Central memory CD8-positive, alpha-beta T cell (primary cell): ENCODE measurements at regions not wholly inside any gene's neighbourhood (a gene's known extent, or its start where the extent isn't known, plus 50 kb on each side); places are given as distances from the start of the nearest gene placed in this dataset.
"Not testable (repeated sequence)": the region's sequence is repeated elsewhere in the genome, so short reads cannot be mapped to it uniquely, and the experiment has no call there.

Experiments used
- ATAC-seq: fragments of 150-1000 bp; cut with Tn5 transposase; replicated peaks from 2 replicates; pipeline ENCODE4 v1.10.0; 2022; ENCODE audit warnings: mild to moderate bottlenecking, moderate FRiP score, moderate number of reproducible peaks; ENCODE audit not compliant: poor library complexity, severe bottlenecking; ENCODE audit errors: extremely low read depth
- DNase-seq, 2 donors: peaks; one replicate each; pipeline ENCODE4 v3.0.0; 2021; ENCODE audit warnings: low spot score in 2 of 2
- H3K27ac Mint-ChIP-seq: one replicate; pipeline ENCODE4 v1.8.0; 2022; ENCODE audit warnings: low read depth, mild to moderate bottlenecking, moderate library complexity, mixed read lengths
- H3K27me3 Mint-ChIP-seq: one replicate; pipeline ENCODE4 v1.8.0; 2022; ENCODE audit warnings: mixed read lengths
- H3K36me3 Mint-ChIP-seq: one replicate; pipeline ENCODE4 v1.8.0; 2022; ENCODE audit warnings: mild to moderate bottlenecking, moderate library complexity, mixed read lengths; ENCODE audit not compliant: insufficient read depth
- H3K4me1 Mint-ChIP-seq: one replicate; pipeline ENCODE4 v1.8.0; 2022; ENCODE audit warnings: mixed read lengths
- H3K4me3 Mint-ChIP-seq: one replicate; pipeline ENCODE4 v1.8.0; 2022; ENCODE audit warnings: mild to moderate bottlenecking, moderate library complexity, mixed read lengths
- H3K9me3 Mint-ChIP-seq: one replicate; pipeline ENCODE4 v1.8.0; 2022; ENCODE audit warnings: mixed read lengths

DNA sequence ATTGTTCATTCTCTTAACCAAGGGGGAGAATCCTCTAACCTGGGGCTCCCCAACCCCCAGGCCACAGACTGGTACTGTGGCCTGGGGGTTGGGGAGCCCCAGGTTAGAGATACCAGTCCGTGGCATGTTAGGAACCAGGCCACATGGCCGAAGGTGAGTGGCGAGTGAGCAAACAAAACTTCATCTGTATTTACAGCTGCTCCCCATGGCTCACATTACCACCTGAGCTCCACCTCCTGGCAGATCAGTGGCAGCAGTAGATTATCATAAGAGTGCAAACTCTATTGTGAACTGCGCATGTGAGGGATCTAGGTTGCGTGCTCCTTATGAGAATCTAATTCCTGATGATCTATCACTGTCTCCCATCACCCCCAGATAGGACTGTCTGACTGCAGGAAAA, 957.2 kb upstream of the PRKX start:
- no peak for ATAC-seq
- no peak overlapping the region for H3K27ac Mint-ChIP-seq
- H3K4me1 Mint-ChIP-seq: no peaks in the 10 kb centered on the region
- H3K27me3 Mint-ChIP-seq: no peaks in the 10 kb centered on the region
- DNase-seq: no peak
- H3K36me3 Mint-ChIP-seq: no peaks in the 10 kb centered on the region
- peaks cover 5% of the 10 kb centered on the region for H3K9me3 Mint-ChIP-seq
- H3K4me3 Mint-ChIP-seq: no peak overlapping the region

DNA sequence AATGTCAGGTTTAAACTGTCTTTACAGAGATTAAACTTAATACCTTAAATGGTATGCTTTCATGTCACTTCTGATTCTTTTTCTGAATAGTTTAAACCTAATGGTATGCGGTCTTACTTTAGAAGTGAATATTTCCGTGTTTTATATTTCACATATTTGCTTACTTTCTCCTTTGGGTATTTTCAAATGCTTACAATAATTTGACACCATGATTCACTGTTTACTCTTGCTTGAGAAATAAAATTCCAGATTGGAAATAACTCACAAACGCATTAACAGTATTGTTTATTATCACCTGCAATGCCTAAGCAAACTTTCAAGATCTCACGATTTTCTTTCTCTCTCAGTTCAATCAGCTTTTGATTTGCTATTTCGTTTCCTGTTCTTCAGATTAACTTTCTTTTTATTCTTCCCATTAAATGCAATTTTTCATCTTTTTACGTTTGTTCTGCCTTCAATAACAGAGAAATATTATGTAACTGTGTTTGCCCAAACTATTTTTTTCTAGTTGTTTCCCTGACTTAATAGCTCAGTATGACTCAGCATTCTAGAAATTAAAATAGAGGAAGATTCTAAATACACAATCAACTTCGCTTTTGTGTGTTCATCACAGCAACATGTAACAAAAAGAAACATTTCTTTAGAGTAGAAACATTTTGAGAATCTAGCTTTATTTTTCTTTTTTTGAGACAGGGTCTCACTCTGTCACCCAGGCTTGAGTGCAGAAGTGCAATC, 955.5 kb upstream of the PRKX start:
- Mint-ChIP-seq H3K27me3 (no peaks in the 10 kb centered on the region), H3K4me1 (no peaks in the 10 kb centered on the region), H3K4me3 (no peak overlapping the region), H3K9me3 (peaks cover 5% of the 10 kb centered on the region), H3K27ac (no peak overlapping the region), H3K36me3 (no peaks in the 10 kb centered on the region)
- ATAC-seq (no peak), DNase-seq (no peak)

DNA sequence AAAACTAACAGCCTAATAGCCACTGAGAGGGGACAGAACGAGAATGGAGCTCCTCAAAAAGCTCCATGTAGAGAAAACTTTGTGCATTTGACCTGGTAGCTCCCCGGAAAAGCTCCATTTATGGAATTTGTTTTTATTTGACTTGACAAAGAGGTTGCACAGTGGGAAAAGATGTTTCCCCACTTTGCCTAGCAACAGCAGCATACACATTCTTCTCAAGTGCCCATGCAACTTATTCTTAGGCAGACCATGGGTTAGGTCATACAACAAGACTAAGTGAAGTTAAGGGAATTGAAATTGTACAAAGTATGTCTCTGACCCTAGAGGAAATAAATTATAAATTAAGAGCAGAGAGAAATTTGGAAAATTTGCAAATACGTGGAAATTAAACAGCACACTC, 949.6 kb upstream of the PRKX start:
- no peak for ATAC-seq
- Mint-ChIP-seq H3K9me3 (no peaks in the 10 kb centered on the region), H3K36me3 (no peaks in the 10 kb centered on the region), H3K27me3 (no peaks in the 10 kb centered on the region), H3K27ac (no peak overlapping the region), H3K4me3 (no peak overlapping the region), H3K4me1 (no peaks in the 10 kb centered on the region)
- no peak for DNase-seq

DNA sequence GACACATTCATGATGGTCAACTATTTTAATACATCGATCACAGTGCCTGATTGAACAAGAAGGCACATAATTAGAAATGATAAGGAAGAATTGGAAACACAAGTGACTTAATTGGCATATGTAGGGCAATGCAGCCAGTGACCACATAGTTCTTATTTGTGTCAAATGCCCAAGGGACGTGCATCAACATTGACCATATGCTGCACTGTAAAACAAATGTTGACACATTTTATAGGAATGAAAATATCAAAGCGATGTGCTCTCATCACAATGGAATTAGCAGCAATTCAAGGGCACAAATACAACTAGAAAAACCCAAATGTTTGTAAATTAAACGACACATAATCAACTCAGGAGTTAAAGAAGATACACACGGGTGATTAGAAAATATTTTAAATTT, 948.3 kb upstream of the PRKX start:
- no peak for ATAC-seq
- DNase-seq: no peak
- Mint-ChIP-seq H3K9me3 (no peaks in the 10 kb centered on the region), H3K27me3 (no peaks in the 10 kb centered on the region), H3K4me3 (no peak overlapping the region), H3K36me3 (no peaks in the 10 kb centered on the region), H3K27ac (no peak overlapping the region), H3K4me1 (no peaks in the 10 kb centered on the region)

GRCh38 chrX:4656419-4656818, 943.0 kb upstream of the PRKX start:
- peaks cover 5% of the 10 kb centered on the region for H3K9me3 Mint-ChIP-seq
- DNase-seq (no peak), ATAC-seq (no peak)
- no peaks in the 10 kb centered on the region for H3K27me3 Mint-ChIP-seq
- H3K4me3 Mint-ChIP-seq: no peak overlapping the region
- no peaks in the 10 kb centered on the region for H3K4me1 Mint-ChIP-seq
- H3K36me3 Mint-ChIP-seq: no peaks in the 10 kb centered on the region
- H3K27ac Mint-ChIP-seq: no peak overlapping the region

DNA sequence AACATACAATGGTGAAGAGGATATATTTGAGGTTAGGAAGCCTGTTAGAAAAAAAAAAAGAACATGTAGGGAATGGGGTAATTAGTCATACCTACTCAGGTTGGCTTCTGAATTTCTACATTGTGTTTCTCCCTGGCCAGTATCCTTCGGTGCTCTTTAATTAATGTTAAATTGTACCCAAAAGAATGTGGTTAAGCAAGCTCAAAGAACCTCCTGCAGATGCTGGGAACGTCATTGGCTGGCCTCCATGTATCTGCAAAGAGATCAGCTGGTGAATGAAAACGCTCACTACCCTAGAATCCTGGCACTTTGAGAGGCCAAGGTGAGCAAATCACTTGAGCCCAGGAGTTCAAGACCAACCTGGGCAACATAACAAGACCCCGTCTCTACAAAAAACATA, 942.3 kb upstream of the PRKX start:
- peaks cover 5% of the 10 kb centered on the region for H3K9me3 Mint-ChIP-seq
- H3K27ac Mint-ChIP-seq: no peak overlapping the region
- H3K4me3 Mint-ChIP-seq: no peak overlapping the region
- DNase-seq: no peak
- no peaks in the 10 kb centered on the region for H3K4me1 Mint-ChIP-seq
- H3K27me3 Mint-ChIP-seq: no peaks in the 10 kb centered on the region
- no peak for ATAC-seq
- no peaks in the 10 kb centered on the region for H3K36me3 Mint-ChIP-seq

GRCh38 chrX:4642114-4642513, 928.7 kb upstream of the PRKX start:
- H3K27me3 Mint-ChIP-seq: no peaks in the 10 kb centered on the region
- ATAC-seq (no peak), DNase-seq (no peak)
- peaks cover 4% of the 10 kb centered on the region for H3K9me3 Mint-ChIP-seq
- no peak overlapping the region for H3K4me3 Mint-ChIP-seq
- no peaks in the 10 kb centered on the region for H3K36me3 Mint-ChIP-seq
- H3K4me1 Mint-ChIP-seq: no peaks in the 10 kb centered on the region
- no peak overlapping the region for H3K27ac Mint-ChIP-seq

- H3K4me3 Mint-ChIP-seq: no peak overlapping the region
- ATAC-seq: no peak
- no peaks in the 10 kb centered on the region for H3K36me3 Mint-ChIP-seq
- no peaks in the 10 kb centered on the region for H3K9me3 Mint-ChIP-seq
- no peaks in the 10 kb centered on the region for H3K27me3 Mint-ChIP-seq
- no peak overlapping the region for H3K27ac Mint-ChIP-seq
- no peak for DNase-seq
- no peaks in the 10 kb centered on the region for H3K4me1 Mint-ChIP-seq
Observed at GRCh38 chrX:4638036-4638435, 924.6 kb upstream of the PRKX start.

- Mint-ChIP-seq H3K36me3 (no peaks in the 10 kb centered on the region), H3K27me3 (no peaks in the 10 kb centered on the region), H3K27ac (no peak overlapping the region), H3K9me3 (peaks cover 5% of the 10 kb centered on the region), H3K4me3 (no peak overlapping the region), H3K4me1 (no peaks in the 10 kb centered on the region)
- DNase-seq: no peak
- ATAC-seq: no peak
Observed at GRCh38 chrX:4627414-4627813, 914.0 kb upstream of the PRKX start.

DNA sequence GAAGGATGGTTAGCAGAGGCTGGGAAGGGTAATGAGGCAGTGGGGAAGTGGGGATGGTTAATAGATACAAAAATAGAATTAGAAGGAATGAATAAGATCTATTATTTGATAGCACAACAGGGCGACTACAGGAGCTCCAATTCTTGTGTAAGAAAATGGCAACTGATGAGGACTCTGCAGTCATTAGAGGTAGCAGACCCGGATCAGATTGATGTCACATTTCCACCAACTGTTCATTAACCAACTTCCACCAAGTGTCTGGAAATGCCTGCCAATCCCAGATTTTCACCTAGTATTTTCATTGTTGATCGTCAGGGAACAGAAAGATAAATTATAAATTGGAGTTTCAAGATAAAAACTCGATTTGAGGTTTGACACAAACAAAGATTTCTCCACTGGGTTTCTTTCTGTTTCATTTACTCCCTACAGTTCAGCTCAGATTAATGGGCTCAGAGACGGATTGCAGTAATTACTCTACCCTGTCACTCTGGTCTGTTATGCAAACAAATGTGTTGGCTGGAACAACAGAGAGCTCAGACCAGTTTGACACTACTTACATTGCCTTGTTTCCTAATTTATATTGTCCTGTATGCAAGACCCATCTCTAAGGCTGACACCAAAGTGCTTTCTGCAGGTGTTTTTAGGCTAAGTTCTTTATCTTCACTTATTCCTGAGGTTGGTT, 909.2 kb upstream of the PRKX start:
- no peak for ATAC-seq
- Mint-ChIP-seq H3K27ac (no peak overlapping the region), H3K9me3 (no peaks in the 10 kb centered on the region), H3K4me1 (no peaks in the 10 kb centered on the region), H3K27me3 (no peaks in the 10 kb centered on the region), H3K4me3 (no peak overlapping the region), H3K36me3 (no peaks in the 10 kb centered on the region)
- no peak for DNase-seq

- not testable (repeated sequence) for H3K27me3 Mint-ChIP-seq, DNase-seq, H3K4me1 Mint-ChIP-seq, H3K27ac Mint-ChIP-seq, H3K36me3 Mint-ChIP-seq, ATAC-seq, H3K4me3 Mint-ChIP-seq
- H3K9me3 Mint-ChIP-seq: peaks cover 13% of the 10 kb centered on the region
Observed at GRCh38 chrX:4613651-4614050, 900.2 kb upstream of the PRKX start.

DNA sequence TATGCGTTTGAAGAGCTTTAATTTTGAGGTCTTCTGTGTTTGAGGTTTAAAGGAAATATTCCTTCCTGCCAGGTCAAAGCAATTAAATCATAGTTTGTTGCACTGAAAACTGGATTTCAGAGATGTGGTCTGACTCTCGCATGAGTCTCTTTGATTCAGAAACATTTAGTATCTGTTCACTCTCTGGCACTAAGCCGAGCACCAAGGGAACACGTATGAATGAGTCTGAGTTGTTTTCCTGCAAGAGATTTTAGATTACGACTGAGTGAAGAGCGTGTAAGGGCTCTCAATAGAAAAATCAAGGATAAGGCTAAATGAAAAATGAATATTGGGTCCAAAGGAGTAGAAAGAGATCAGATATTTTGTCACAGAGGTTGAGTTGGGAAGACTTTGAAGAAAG, 875.4 kb upstream of the PRKX start:
- Mint-ChIP-seq H3K4me3 (no peak overlapping the region), H3K4me1 (no peaks in the 10 kb centered on the region), H3K27me3 (no peaks in the 10 kb centered on the region), H3K36me3 (no peaks in the 10 kb centered on the region), H3K9me3 (no peaks in the 10 kb centered on the region), H3K27ac (no peak overlapping the region)
- no peak for DNase-seq
- ATAC-seq: no peak

GRCh38 chrX:4588466-4588865, 875.0 kb upstream of the PRKX start:
- no peaks in the 10 kb centered on the region for H3K9me3 Mint-ChIP-seq
- no peaks in the 10 kb centered on the region for H3K27me3 Mint-ChIP-seq
- H3K27ac Mint-ChIP-seq: no peak overlapping the region
- ATAC-seq (no peak), DNase-seq (no peak)
- H3K4me3 Mint-ChIP-seq: no peak overlapping the region
- no peaks in the 10 kb centered on the region for H3K4me1 Mint-ChIP-seq
- H3K36me3 Mint-ChIP-seq: no peaks in the 10 kb centered on the region
